ACC112 (cell line): ENCODE measurements at regions not wholly inside any gene's neighbourhood (a gene's known extent, or its start where the extent isn't known, plus 50 kb on each side); places are given as distances from the start of the nearest gene placed in this dataset.
"Not testable (repeated sequence)": the region's sequence is repeated elsewhere in the genome, so short reads cannot be mapped to it uniquely, and the experiment has no call there.

Experiments used
- H2AFZ ChIP-seq: fragments of 200-600 bp; sonication (generic); one replicate; pipeline ENCODE4 v1.6.0; 2017; ENCODE audit warnings: antibody characterized with exemption, low read length; ENCODE audit not compliant: unreplicated experiment
- H3K27ac ChIP-seq: fragments of 200-600 bp; sonication (generic); 2 replicates; pipeline ENCODE4 v1.5.1; 2014; ENCODE audit warnings: low read depth, mild to moderate bottlenecking, antibody characterized with exemption, low read length, moderate library complexity
- H3K27me3 ChIP-seq: fragments of 200-600 bp; sonication (generic); 2 replicates; pipeline ENCODE4 v1.6.1; 2014; ENCODE audit warnings: mild to moderate bottlenecking, antibody characterized with exemption, low read length, moderate library complexity, mixed read lengths; ENCODE audit not compliant: insufficient read depth
- H3K36me3 ChIP-seq: fragments of 200-600 bp; sonication (generic); 2 replicates; pipeline ENCODE4 v1.6.1; 2016; ENCODE audit warnings: mild to moderate bottlenecking, antibody characterized with exemption, low read length, moderate library complexity, mixed read lengths; ENCODE audit not compliant: insufficient read depth
- H3K4me1 ChIP-seq: fragments of 200-600 bp; sonication (generic); one replicate; pipeline ENCODE4 v1.6.1; 2016; ENCODE audit warnings: low read length, mixed read lengths; ENCODE audit not compliant: insufficient read depth, unreplicated experiment, control insufficient read depth
- H3K4me3 ChIP-seq: fragments of 200-600 bp; sonication (generic); 2 replicates; pipeline ENCODE4 v1.5.1; 2014; ENCODE audit warnings: mild to moderate bottlenecking, low read depth, low read length
- H3K79me2 ChIP-seq: fragments of 200-600 bp; sonication (generic); one replicate; pipeline ENCODE4 v1.6.0; 2016; ENCODE audit warnings: low read length; ENCODE audit not compliant: control insufficient read depth, unreplicated experiment, insufficient read depth

DNA sequence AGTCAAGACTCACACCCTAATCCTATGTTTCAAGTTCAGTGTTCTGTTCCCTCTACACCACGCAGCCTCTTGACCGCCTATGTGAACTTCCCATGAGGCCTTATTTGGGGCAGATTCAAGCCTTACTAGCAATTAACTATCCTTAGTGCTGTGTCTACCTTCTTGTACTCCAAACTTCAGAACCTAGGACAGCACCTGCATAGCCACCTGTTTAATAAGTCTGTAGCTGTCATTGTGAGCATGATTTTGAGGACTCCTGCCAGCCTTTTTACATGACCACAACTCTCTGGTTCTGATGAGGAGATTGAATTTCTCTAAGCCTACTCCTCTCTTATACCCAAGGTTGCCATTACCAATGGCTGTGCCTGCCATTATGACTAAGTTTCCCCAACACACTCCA lies 50.8 kb upstream of the PCSK1 start:
- H3K79me2 ChIP-seq: no peaks in the 10 kb centered on the region
- no peaks in the 10 kb centered on the region for H3K36me3 ChIP-seq
- H3K4me1 ChIP-seq: peaks cover 5% of the 10 kb centered on the region
- no peak overlapping the region for H3K4me3 ChIP-seq
- no peak overlapping the region for H3K27ac ChIP-seq
- H2AFZ ChIP-seq: no peak overlapping the region
- H3K27me3 ChIP-seq: no peaks in the 10 kb centered on the region

DNA sequence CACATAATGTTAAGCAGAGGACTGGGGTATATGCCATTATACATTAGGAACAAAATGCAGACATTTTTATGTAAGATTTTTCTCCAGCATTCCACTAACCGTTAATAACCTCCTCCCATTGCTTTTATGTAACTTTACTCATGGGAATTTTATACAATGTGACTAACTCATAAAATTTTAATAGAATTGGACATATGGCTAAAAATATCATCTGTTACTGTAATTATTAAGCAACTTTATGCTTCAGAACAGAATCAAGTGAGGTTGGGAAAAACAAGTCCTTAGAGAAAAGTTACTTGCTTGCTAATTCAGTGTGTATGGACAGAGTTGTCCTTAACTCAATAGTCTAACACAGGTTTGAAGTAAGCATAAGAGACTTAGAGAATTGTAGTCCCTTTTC lies 54.8 kb upstream of the PCSK1 start:
- no peak overlapping the region for H2AFZ ChIP-seq
- H3K4me3 ChIP-seq: no peak overlapping the region
- H3K4me1 ChIP-seq: peaks cover 5% of the 10 kb centered on the region
- H3K79me2 ChIP-seq: no peaks in the 10 kb centered on the region
- no peak overlapping the region for H3K27ac ChIP-seq
- no peaks in the 10 kb centered on the region for H3K36me3 ChIP-seq
- H3K27me3 ChIP-seq: no peaks in the 10 kb centered on the region

DNA sequence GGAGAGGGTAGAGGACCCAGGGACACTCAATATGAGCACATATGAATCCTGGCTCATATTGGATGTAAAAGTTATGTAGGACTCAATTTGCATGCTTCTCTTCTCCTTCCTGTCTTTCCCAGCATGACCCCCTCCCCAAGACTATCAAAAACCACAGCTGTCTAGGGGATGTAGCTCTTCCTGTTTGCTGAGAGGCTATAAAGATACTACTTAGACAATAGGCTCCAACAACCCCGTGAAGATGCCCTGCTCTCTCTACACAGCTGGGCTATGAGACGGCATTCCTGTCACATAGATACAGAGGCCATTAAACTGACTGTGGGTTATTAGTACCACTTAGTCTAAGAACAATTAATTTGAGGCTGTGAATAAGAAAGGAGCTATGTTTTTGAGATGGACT lies 56.5 kb upstream of the PCSK1 start:
- H3K27me3 ChIP-seq: no peaks in the 10 kb centered on the region
- H2AFZ ChIP-seq: no peak overlapping the region
- no peak overlapping the region for H3K4me3 ChIP-seq
- H3K27ac ChIP-seq: no peak overlapping the region
- H3K79me2 ChIP-seq: no peaks in the 10 kb centered on the region
- no peaks in the 10 kb centered on the region for H3K36me3 ChIP-seq
- H3K4me1 ChIP-seq: peaks cover 5% of the 10 kb centered on the region

DNA sequence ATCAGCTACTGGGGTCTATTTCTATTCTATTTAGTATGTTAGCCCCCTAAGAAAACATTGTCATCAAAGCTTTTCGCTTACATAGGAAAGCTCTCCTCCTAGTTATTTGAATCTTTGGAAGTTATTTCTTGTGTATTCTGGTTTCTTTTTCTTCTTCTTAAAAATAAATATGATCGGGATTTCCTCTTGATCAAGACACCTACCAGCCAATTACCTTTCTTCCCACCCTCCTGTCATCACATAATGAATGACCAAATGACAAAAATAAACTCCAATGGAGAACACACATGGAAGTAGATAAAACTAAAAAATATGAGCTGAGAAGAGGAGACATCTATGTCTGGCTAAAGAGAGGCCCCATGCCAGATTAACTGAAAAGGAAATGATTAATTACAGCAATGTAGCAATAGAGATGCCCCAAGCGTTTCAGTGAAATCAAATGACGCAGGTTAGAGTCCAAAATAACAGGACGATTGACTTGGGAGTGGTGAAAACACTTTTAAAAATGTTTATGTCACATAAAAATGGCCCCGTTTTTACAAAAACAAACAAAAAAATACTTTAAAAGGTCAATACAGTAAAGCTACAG lies 59.5 kb upstream of the PCSK1 start:
- H2AFZ ChIP-seq: no peak overlapping the region

DNA sequence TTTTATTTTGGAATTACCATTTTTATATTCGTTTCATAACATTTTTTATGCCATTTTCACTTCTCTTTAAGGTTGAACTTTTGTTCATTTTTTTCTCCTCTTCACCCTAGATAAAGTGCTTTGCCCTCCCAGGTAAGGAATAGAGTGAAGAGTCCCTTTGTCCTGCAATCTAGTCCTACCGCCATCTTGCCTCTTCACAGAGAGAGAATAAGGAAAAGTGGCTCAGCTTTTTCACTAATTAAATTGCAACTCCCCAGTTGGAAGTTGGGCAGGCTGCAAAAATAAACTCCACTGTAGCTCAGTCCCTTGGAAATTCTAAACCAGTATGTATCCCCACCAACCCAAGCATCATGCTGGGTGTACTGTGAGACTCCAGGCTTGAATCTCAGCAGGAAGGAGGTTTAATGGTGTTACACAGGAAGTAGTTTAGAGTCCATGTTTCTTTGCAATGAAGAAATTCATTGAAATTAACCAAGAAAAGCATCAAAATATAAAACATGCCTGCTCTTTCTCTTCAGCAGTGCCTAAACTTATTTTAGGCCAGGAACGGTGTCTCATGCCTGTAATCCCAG lies 60.3 kb upstream of the PCSK1 start:
- H3K79me2 ChIP-seq: no peaks in the 10 kb centered on the region
- peak overlapping the region; percentile 46; the same call in 1 of the 2 replicates for H3K27ac ChIP-seq
- no peaks in the 10 kb centered on the region for H3K36me3 ChIP-seq
- H3K27me3 ChIP-seq: no peaks in the 10 kb centered on the region
- H3K4me3 ChIP-seq: no peak overlapping the region
- H3K4me1 ChIP-seq: peaks cover 3% of the 10 kb centered on the region
- H2AFZ ChIP-seq: no peak overlapping the region

More for the DNA sequence above, 59.5 kb upstream of the PCSK1 start:
- Histone ChIP-seq H3K27ac (peak overlapping the region; percentile 50; the same call in 1 of the 2 replicates), H3K36me3 (no peaks in the 10 kb centered on the region), H3K4me1 (peaks cover 5% of the 10 kb centered on the region), H3K27me3 (no peaks in the 10 kb centered on the region), H3K4me3 (no peak overlapping the region), H3K79me2 (no peaks in the 10 kb centered on the region)

DNA sequence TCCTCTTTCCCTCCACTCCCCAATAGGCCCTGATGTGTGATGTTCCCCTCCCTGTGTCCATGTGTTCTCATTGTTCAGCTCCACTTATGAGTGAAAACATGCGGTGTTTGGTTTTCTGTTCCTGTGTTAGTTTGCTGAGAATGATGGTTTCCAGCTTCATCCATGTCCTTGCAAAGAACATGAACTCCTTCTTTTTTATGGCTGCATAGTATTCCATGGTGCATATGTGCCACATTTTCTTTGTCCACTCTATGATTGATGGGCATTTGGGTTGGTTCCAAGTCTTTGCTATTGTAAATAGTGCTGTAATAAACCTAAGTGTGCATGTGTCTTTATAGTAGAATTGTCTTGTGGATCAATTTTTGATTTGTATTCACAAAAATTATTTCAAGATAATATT lies 62.4 kb upstream of the PCSK1 start:
- H3K27me3 ChIP-seq: not testable (repeated sequence)

DNA sequence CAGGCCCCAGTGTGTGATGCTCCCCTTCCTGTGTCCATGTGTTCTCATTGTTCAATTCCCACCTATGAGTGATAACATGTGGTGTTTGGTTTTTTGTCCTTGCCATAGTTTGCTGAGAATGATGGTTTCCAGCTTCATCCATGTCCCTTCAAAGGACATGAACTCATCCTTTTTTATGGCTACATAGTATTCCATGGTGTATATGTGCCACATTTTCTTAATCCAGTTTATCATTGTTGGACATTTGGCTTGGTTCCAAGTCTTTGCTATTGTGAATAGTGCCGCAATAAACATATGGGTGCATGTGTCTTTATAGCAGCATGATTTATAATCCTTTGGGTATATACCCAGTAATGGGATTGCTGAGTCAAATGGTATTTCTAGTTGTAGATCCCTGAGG lies 64.0 kb upstream of the PCSK1 start:
- not testable (repeated sequence) for H3K79me2 ChIP-seq, H3K4me3 ChIP-seq, H3K27me3 ChIP-seq, H2AFZ ChIP-seq, H3K4me1 ChIP-seq, H3K36me3 ChIP-seq, H3K27ac ChIP-seq

More for the DNA sequence above, 62.4 kb upstream of the PCSK1 start:
- not testable (repeated sequence) for H3K36me3 ChIP-seq, H3K27ac ChIP-seq, H3K4me3 ChIP-seq, H2AFZ ChIP-seq, H3K4me1 ChIP-seq, H3K79me2 ChIP-seq

DNA sequence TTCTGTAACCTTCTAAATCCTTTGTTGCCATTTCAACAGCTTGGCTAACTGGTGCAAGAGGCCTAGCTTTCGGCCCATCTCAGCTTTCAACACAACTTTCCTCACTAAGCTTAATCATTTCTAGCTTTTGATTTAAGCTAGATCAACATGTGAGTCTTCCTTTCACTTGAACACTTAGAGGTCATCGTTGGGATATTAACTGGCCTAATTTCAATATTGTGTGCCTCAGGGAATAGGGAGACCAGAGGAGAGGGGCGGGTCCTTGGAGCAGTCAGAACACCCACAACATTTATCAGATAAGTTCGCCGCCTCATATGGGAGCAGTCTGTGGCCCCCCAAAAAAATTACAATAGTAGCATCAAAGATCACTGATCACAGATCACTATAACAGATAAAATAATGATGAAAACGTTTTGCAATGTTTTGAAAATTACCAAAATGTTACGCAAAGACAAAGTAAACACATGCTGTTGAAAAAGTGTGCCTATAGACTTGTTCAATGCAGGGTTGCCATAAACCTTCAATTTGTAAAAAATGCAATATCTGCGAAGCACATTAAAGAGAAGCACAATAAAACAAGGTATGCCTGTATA lies 66.8 kb upstream of the PCSK1 start:
- Histone ChIP-seq H3K4me1 (no peaks in the 10 kb centered on the region), H2AFZ (no peak overlapping the region), H3K79me2 (no peaks in the 10 kb centered on the region), H3K4me3 (no peak overlapping the region), H3K27ac (no peak overlapping the region), H3K27me3 (no peaks in the 10 kb centered on the region), H3K36me3 (no peaks in the 10 kb centered on the region)

DNA sequence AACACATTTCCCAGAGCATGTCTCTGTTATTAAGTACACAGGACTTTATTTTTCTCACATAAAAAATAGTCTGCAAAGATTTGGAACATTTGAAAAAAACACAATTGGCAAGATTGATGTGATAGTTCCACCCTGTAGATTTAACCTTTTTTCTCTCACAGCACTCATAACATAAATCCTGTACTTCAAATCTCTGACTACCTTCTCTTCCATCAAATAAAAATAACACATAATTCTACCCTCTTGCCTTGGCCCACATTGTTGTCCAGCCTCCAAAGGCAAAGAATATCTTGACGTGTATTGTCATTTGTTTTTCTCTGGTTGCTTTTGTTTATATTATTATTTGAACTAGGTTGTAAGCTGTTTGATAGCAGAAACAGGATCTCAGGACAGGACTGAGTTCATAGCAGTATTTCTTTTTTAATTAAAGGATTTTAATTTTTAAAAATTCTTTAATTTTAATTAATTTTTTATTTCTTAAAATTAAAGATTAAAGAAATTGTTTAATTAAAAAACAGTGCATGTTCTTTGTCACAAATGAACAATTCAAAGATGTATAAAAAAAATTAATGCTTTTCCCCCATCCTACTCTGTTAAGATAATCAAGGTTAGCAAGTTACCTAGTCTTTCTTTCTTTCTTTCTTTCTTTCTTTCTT lies 69.1 kb upstream of the PCSK1 start:
- Histone ChIP-seq H3K27me3 (no peaks in the 10 kb centered on the region), H2AFZ (no peak overlapping the region), H3K27ac (no peak overlapping the region), H3K4me1 (no peaks in the 10 kb centered on the region), H3K79me2 (no peaks in the 10 kb centered on the region), H3K36me3 (no peaks in the 10 kb centered on the region), H3K4me3 (no peak overlapping the region)

DNA sequence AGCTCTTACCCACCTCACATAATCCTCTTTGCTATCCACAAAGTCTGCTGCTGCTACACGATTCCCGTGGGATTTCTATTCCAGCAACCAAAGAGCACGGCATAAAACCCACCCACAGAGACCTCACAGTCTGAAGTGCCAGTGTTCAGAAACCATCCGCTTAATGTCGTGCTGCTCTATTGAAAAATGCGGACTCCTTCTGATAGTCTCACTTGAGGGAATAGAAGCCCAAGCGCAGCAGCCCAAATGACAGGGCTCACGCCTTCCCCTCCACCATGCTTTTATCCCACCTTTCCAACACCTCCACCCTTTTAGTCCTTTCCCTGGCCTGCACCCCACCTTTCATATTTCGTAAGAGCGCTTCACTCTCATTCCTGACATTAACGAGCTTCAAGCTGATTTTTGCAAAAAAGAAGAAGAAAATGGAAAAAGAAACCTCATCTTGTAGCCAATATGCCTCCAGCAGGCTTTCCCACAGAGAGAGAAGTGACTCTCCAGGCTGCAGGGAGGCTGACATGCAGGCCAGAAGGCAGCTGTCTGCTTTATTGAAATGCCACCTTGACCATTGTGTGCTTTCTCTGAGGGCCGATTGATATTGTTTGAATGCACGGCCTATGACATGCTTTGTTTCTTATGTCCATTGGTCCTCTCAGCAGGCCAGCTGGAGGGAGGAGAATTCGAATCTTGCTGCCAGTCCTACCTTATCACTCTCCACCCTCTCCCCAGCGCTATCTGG lies 70.6 kb upstream of the PCSK1 start:
- no peak overlapping the region for H3K4me3 ChIP-seq
- H3K4me1 ChIP-seq: peaks cover 6% of the 10 kb centered on the region
- H2AFZ ChIP-seq: no peak overlapping the region
- no peaks in the 10 kb centered on the region for H3K36me3 ChIP-seq
- no peak overlapping the region for H3K27ac ChIP-seq
- H3K27me3 ChIP-seq: no peaks in the 10 kb centered on the region
- H3K79me2 ChIP-seq: no peaks in the 10 kb centered on the region
